ENCODE measurements at regions not wholly inside any gene's neighbourhood (a gene's known extent, or its start where the extent isn't known, plus 50 kb on each side); places are given as distances from the start of the nearest gene placed in this dataset.

DNA sequence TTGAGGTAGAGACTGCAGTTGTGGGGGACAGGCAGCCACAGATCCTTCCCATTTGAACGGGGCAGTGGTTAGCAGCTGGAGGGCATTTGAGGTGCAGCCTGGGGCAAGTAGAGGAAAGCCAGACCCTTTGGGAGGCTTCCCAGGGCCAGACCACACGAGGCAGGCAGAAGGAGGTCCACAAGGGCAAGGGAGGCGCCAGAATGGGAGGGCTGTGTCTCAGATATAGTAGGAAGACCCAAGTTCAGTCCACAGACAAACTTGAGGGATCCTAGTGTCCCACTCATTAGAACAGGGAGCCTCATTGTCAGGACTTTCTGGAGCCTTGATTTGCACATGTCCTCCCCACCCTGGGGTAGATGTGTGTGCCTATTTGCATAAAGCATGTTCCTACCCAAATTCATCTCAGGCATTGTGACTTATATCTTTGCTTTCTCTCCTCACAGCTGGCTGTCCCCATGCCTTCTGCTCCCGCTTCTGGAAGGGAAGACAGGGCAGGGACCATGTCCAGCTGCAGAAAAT lies 166.0 kb downstream of the VEGFA start:
- TF ChIP-seq FOXK2 (IDR thresholded peaks at IDR 0.05), result no peak
- TF ChIP-seq, protein P1, sequence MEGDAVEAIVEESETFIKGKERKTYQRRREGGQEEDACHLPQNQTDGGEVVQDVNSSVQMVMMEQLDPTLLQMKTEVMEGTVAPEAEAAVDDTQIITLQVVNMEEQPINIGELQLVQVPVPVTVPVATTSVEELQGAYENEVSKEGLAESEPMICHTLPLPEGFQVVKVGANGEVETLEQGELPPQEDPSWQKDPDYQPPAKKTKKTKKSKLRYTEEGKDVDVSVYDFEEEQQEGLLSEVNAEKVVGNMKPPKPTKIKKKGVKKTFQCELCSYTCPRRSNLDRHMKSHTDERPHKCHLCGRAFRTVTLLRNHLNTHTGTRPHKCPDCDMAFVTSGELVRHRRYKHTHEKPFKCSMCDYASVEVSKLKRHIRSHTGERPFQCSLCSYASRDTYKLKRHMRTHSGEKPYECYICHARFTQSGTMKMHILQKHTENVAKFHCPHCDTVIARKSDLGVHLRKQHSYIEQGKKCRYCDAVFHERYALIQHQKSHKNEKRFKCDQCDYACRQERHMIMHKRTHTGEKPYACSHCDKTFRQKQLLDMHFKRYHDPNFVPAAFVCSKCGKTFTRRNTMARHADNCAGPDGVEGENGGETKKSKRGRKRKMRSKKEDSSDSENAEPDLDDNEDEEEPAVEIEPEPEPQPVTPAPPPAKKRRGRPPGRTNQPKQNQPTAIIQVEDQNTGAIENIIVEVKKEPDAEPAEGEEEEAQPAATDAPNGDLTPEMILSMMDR (CRISPR knock-in tag; IDR thresholded peaks at IDR 0.05), result no peak
